ENCODE measurements at regions not wholly inside any gene's neighbourhood (a gene's known extent, or its start where the extent isn't known, plus 50 kb on each side); places are given as distances from the start of the nearest gene placed in this dataset.

DNA sequence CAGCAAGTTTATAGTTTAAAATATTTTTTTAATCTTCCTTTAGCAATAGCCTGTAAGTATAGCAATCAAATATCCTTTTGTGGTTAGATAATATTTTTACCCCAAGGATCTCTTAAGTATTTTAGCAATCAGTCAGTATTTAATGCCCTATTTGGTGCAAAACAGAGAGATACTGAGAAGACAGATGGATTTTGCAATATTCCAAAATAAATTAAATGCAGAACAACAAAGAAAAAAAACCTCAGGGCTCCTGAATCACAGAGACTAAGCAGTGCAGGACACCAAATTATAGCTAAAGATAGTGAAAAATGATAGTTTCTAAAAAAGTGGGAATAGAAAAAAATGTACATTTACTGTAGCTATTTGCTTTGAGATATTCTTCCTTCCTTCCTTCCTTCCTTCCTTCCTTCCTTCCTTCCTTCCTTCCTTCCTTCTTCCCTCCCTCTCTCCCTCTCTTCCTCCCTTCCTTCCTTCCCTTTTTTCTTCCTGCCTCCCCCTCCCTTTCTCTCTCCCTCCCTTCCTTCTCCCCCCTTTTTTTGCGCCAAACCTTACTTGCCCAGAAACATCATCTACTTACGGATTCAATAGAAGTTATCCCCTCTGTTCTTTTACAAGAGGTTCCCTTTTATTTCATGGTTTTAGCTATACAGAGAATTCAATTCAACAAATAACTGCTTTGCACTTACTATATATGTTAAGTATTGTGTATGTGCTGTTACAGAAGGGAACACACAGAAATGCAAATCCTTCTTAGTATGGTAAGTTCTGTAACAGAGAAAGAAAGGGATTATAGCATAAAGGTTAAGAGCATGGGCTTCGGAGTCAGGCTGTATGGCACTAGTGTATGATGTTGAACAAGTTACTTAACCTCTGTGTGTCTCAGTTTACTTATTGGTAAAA, 219.0 kb downstream of the CPE start (continued):
- TF ChIP-seq, protein P1, sequence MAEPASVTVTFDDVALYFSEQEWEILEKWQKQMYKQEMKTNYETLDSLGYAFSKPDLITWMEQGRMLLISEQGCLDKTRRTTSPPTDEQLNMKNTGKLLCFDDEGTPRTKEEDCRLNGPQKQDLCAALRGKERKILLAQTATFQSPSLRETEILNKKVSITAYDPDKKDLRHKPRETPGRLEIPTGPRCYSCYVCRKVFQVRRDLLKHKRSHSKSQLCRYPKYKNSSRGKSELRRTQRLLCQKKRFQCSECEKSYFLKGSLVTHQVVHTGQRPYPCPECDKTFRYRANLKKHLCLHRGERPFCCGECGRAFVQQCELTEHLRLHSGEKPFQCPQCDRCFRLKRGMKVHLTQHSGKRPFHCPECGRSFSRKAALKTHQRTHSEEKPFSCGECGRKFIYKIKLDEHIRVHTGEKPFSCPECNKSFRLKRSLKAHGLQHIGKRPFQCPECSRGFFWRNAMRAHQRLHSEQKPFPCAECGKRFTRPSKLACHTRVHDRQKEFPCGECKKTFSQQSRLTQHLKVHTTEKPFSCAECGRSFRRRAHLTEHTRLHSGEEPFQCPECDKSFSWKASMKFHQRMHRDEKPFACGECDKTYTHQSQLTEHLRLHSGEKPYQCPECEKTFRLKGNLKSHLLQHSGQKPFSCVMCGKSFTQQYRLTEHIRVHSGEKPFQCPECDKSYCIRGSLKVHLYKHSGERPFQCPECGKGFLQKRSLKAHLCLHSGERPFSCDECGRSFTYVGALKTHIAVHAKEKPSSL (CRISPR knock-in tag; conservative IDR thresholded peaks at IDR 0.05), result no peak
- TF ChIP-seq GTF2I (CRISPR knock-in tag; conservative IDR thresholded peaks at IDR 0.05) (no peak), GABPB1 (CRISPR knock-in tag; IDR thresholded peaks at IDR 0.05) (no peak), HMGXB4 (CRISPR knock-in tag; IDR thresholded peaks at IDR 0.05) (no peak), SP1 (CRISPR knock-in tag; conservative IDR thresholded peaks at IDR 0.05) (no peak), ZNF121 (CRISPR knock-in tag; IDR thresholded peaks at IDR 0.05) (no peak)
- TF ChIP-seq, protein P2, sequence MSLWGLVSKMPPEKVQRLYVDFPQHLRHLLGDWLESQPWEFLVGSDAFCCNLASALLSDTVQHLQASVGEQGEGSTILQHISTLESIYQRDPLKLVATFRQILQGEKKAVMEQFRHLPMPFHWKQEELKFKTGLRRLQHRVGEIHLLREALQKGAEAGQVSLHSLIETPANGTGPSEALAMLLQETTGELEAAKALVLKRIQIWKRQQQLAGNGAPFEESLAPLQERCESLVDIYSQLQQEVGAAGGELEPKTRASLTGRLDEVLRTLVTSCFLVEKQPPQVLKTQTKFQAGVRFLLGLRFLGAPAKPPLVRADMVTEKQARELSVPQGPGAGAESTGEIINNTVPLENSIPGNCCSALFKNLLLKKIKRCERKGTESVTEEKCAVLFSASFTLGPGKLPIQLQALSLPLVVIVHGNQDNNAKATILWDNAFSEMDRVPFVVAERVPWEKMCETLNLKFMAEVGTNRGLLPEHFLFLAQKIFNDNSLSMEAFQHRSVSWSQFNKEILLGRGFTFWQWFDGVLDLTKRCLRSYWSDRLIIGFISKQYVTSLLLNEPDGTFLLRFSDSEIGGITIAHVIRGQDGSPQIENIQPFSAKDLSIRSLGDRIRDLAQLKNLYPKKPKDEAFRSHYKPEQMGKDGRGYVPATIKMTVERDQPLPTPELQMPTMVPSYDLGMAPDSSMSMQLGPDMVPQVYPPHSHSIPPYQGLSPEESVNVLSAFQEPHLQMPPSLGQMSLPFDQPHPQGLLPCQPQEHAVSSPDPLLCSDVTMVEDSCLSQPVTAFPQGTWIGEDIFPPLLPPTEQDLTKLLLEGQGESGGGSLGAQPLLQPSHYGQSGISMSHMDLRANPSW (CRISPR knock-in tag; conservative IDR thresholded peaks at IDR 0.05; ENCODE audit: low read depth), result no peak

- Mint-ChIP-seq H3K4me1 (no peaks in the 10 kb centered on the region), H3K36me3 (no peaks in the 10 kb centered on the region), H3K27me3 (ENCODE audit: low read depth) (no peaks in the 10 kb centered on the region; the same call in 1 of the 2 replicates), H3K9me3 (no peaks in the 10 kb centered on the region), H3K27ac (no peak overlapping the region), H3K4me3 (no peak overlapping the region)
- POLR2A ChIA-PET, result no interaction called here
- CTCF ChIA-PET, result no interaction called here
- no peak for ATAC-seq
- no peak for DNase-seq (ENCODE audit: low spot score)
- TF ChIP-seq NFYB (CRISPR knock-in tag; conservative IDR thresholded peaks at IDR 0.05; ENCODE audit: low read depth) (no peak), FOXJ3 (CRISPR knock-in tag; IDR thresholded peaks at IDR 0.05; ENCODE audit: borderline replicate concordance) (no peak), SP1 (CRISPR knock-in tag; conservative IDR thresholded peaks at IDR 0.05) (no peak), ZNF532 (CRISPR knock-in tag; IDR thresholded peaks at IDR 0.05; ENCODE audit: borderline replicate concordance) (no peak), ZNF263 (CRISPR knock-in tag; IDR thresholded peaks at IDR 0.05; ENCODE audit: low read depth) (no peak), GTF2I (CRISPR knock-in tag; conservative IDR thresholded peaks at IDR 0.05) (no peak), ATF1 (CRISPR knock-in tag; IDR thresholded peaks at IDR 0.05) (no peak)
- TF ChIP-seq, protein P3, sequence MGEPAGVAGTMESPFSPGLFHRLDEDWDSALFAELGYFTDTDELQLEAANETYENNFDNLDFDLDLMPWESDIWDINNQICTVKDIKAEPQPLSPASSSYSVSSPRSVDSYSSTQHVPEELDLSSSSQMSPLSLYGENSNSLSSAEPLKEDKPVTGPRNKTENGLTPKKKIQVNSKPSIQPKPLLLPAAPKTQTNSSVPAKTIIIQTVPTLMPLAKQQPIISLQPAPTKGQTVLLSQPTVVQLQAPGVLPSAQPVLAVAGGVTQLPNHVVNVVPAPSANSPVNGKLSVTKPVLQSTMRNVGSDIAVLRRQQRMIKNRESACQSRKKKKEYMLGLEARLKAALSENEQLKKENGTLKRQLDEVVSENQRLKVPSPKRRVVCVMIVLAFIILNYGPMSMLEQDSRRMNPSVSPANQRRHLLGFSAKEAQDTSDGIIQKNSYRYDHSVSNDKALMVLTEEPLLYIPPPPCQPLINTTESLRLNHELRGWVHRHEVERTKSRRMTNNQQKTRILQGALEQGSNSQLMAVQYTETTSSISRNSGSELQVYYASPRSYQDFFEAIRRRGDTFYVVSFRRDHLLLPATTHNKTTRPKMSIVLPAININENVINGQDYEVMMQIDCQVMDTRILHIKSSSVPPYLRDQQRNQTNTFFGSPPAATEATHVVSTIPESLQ (CRISPR knock-in tag; IDR thresholded peaks at IDR 0.05), result no peak
- TF ChIP-seq, protein P4, sequence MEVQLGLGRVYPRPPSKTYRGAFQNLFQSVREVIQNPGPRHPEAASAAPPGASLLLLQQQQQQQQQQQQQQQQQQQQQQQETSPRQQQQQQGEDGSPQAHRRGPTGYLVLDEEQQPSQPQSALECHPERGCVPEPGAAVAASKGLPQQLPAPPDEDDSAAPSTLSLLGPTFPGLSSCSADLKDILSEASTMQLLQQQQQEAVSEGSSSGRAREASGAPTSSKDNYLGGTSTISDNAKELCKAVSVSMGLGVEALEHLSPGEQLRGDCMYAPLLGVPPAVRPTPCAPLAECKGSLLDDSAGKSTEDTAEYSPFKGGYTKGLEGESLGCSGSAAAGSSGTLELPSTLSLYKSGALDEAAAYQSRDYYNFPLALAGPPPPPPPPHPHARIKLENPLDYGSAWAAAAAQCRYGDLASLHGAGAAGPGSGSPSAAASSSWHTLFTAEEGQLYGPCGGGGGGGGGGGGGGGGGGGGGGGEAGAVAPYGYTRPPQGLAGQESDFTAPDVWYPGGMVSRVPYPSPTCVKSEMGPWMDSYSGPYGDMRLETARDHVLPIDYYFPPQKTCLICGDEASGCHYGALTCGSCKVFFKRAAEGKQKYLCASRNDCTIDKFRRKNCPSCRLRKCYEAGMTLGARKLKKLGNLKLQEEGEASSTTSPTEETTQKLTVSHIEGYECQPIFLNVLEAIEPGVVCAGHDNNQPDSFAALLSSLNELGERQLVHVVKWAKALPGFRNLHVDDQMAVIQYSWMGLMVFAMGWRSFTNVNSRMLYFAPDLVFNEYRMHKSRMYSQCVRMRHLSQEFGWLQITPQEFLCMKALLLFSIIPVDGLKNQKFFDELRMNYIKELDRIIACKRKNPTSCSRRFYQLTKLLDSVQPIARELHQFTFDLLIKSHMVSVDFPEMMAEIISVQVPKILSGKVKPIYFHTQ (CRISPR knock-in tag; IDR thresholded peaks at IDR 0.05), result no peak
- TF ChIP-seq, protein P5, sequence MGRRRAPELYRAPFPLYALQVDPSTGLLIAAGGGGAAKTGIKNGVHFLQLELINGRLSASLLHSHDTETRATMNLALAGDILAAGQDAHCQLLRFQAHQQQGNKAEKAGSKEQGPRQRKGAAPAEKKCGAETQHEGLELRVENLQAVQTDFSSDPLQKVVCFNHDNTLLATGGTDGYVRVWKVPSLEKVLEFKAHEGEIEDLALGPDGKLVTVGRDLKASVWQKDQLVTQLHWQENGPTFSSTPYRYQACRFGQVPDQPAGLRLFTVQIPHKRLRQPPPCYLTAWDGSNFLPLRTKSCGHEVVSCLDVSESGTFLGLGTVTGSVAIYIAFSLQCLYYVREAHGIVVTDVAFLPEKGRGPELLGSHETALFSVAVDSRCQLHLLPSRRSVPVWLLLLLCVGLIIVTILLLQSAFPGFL (CRISPR knock-in tag; IDR thresholded peaks at IDR 0.05; ENCODE audit: borderline replicate concordance), result no peak
Observed at GRCh38 chr4:165600959-165601683, 222.3 kb downstream of the CPE start.

All from WTC11 (cell line).